Calu3 (cell line): ENCODE measurements at regions not wholly inside any gene's neighbourhood (a gene's known extent, or its start where the extent isn't known, plus 50 kb on each side); places are given as distances from the start of the nearest gene placed in this dataset.

Experiments
- BruUV-seq: library from RNA; stranded (reverse); fragments of 400-500 nt; replicated peaks from 2 replicates; lab custom pipeline; 2021; lab: Mats Ljungman, UMichigan
- CTCF ChIA-PET: fragments of 300-600 bp; sonication (Branson Sonifier 250); formaldehyde crosslinking; loops from one replicate; lab custom pipeline; 2022; ENCODE audit warnings: antibody characterized with exemption; lab: Charles Lee
- DNase-seq: peaks from one replicate; pipeline ENCODE4 v3.0.0; 2022
- H3K27ac Mint-ChIP-seq: one replicate; pipeline ENCODE4 v1.8.0; 2022; ENCODE audit warnings: mixed read lengths; ENCODE audit not compliant: unreplicated experiment
- H3K27me3 Mint-ChIP-seq: one replicate; pipeline ENCODE4 v1.8.0; 2022; ENCODE audit warnings: mixed read lengths; ENCODE audit not compliant: unreplicated experiment
- H3K36me3 Mint-ChIP-seq: one replicate; pipeline ENCODE4 v1.8.0; 2022; ENCODE audit warnings: mild to moderate bottlenecking, moderate library complexity, mixed read lengths; ENCODE audit not compliant: insufficient read depth, unreplicated experiment
- H3K4me1 Mint-ChIP-seq: one replicate; pipeline ENCODE4 v1.8.0; 2022; ENCODE audit warnings: mild to moderate bottlenecking, low read depth, mixed read lengths; ENCODE audit not compliant: unreplicated experiment
- H3K4me3 Mint-ChIP-seq: one replicate; pipeline ENCODE4 v1.8.0; 2022; ENCODE audit warnings: mild to moderate bottlenecking, low read depth, moderate library complexity, mixed read lengths; ENCODE audit not compliant: unreplicated experiment
- H3K9me3 Mint-ChIP-seq: one replicate; pipeline ENCODE4 v1.8.0; 2022; ENCODE audit warnings: low read depth, mixed read lengths; ENCODE audit not compliant: unreplicated experiment
- intact Hi-C: fragments of 100-400 bp; cut with micrococcal nuclease; formaldehyde crosslinking; loops from one replicate; pipeline ENCODE4 v1.10.0; 2022; ENCODE audit not compliant: unreplicated experiment
- TF ChIP-seq, protein P1 (sequence below): fragments of 200-600 bp; IDR thresholded peaks from one replicate; pipeline ENCODE4 v1.8.0; 2022; ENCODE audit warnings: antibody characterized with exemption; ENCODE audit not compliant: unreplicated experiment

DNA sequence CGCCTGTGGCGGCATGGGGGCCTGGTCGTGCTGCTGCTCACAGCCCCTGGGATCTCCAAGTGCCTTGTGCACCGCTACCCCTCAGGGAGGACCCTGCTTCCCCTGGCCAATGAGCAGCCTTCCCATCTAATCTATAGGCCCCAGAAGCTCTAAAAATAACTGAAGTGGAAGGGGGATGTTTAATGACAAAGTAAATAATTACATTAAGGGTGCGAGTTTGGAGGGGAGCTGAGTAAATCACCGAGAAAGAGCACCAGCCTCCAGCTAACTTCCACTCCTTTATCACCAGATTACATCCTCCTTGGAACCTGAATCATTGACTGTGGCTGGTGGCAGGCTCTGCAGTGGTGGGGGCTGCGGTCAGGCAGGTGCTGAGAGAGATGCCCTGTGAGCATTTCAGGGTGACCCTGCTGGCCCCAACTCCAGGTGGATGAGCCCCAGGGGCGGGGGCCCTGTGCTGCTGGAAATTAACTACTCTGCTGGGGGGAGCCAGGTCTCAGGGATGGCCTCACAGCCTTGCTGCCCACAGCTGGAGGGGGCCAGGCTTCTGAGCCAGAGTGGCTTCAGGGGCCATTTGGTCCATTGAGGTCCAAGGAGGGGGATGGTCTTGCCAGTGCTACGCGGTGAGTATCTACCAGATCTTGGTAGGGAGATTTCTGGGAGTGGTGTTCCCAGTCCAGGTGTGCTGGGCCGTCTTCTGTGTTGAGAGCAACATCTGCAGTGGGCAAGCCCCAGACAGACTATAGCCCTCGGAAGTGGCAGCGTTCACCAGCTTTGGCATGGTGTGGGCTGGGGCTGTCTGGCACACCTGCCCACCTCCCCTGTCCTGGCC, 74.2 kb downstream of the GLI2 start:
- no peaks in the 10 kb centered on the region for H3K9me3 Mint-ChIP-seq
- CTCF ChIA-PET = interaction anchor here (0.7 kb wide), 1 partner anchor 477 kb away, joined by 7 read pairs; no protein-coding TSS in a partner anchor
- H3K4me1 Mint-ChIP-seq = no peaks in the 10 kb centered on the region
- no peak overlapping the region for H3K4me3 Mint-ChIP-seq
- H3K27ac Mint-ChIP-seq = no peak overlapping the region
- TF ChIP-seq, protein P1, sequence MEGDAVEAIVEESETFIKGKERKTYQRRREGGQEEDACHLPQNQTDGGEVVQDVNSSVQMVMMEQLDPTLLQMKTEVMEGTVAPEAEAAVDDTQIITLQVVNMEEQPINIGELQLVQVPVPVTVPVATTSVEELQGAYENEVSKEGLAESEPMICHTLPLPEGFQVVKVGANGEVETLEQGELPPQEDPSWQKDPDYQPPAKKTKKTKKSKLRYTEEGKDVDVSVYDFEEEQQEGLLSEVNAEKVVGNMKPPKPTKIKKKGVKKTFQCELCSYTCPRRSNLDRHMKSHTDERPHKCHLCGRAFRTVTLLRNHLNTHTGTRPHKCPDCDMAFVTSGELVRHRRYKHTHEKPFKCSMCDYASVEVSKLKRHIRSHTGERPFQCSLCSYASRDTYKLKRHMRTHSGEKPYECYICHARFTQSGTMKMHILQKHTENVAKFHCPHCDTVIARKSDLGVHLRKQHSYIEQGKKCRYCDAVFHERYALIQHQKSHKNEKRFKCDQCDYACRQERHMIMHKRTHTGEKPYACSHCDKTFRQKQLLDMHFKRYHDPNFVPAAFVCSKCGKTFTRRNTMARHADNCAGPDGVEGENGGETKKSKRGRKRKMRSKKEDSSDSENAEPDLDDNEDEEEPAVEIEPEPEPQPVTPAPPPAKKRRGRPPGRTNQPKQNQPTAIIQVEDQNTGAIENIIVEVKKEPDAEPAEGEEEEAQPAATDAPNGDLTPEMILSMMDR = no peak
- DNase-seq = no peak
- H3K27me3 Mint-ChIP-seq = peaks cover 39% of the 10 kb centered on the region
- intact Hi-C loops = no loop called here
- H3K36me3 Mint-ChIP-seq = no peaks in the 10 kb centered on the region
- BruUV-seq = no TSS peak

DNA sequence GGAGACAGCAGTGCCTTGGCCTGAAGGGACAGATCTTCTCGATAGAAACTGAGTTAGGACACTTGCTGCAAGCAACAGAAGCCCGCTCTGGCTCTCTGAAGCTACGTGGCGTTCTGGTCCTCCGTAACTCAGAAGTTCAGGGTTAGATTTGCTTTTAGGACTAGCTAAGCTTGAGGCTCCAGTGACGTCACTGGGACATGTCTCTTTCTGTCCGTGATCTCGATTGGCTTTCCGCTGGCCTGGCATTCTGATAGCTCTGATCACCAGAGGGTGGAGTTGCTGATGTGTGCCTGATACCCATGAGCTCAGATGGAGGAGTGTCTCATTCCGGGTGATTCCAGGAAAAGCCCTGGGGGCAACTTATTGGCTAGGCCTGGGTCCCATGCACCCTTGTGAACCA, 75.0 kb downstream of the GLI2 start:
- intact Hi-C loops = no loop called here
- no peak overlapping the region for H3K4me3 Mint-ChIP-seq
- BruUV-seq = no TSS peak
- no peaks in the 10 kb centered on the region for H3K36me3 Mint-ChIP-seq
- no peak overlapping the region for H3K27ac Mint-ChIP-seq
- no peaks in the 10 kb centered on the region for H3K4me1 Mint-ChIP-seq
- CTCF ChIA-PET = no interaction called here
- no peak for DNase-seq
- H3K9me3 Mint-ChIP-seq = no peaks in the 10 kb centered on the region
- peaks cover 39% of the 10 kb centered on the region for H3K27me3 Mint-ChIP-seq
- TF ChIP-seq, protein P1 = no peak

DNA sequence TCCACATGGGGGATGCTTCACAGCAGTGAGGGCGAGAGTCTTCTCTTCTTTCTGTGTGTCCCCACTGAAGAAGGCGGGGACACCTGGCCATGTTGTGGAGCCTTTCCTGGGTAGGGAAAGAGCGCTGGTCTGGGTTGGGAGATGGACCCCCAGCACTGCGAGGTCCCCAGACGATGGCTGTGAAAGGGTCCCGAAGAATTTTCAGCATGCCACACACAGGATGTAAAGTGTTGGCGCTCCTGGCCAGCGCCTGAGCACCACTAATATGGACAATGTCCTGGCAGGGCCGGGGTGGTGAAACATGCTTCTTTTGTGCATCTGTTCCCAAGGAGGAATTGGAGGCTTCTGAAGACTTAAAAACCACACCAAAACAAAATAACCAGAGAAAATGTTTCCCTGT, 77.2 kb downstream of the GLI2 start:
- no TSS peak for BruUV-seq
- H3K9me3 Mint-ChIP-seq = no peaks in the 10 kb centered on the region
- TF ChIP-seq, protein P1 = no peak
- intact Hi-C loops = no loop called here
- no peak overlapping the region for H3K27ac Mint-ChIP-seq
- H3K36me3 Mint-ChIP-seq = no peaks in the 10 kb centered on the region
- CTCF ChIA-PET = no interaction called here
- H3K27me3 Mint-ChIP-seq = peaks cover 39% of the 10 kb centered on the region
- no peak for DNase-seq
- H3K4me1 Mint-ChIP-seq = no peaks in the 10 kb centered on the region
- no peak overlapping the region for H3K4me3 Mint-ChIP-seq

DNA sequence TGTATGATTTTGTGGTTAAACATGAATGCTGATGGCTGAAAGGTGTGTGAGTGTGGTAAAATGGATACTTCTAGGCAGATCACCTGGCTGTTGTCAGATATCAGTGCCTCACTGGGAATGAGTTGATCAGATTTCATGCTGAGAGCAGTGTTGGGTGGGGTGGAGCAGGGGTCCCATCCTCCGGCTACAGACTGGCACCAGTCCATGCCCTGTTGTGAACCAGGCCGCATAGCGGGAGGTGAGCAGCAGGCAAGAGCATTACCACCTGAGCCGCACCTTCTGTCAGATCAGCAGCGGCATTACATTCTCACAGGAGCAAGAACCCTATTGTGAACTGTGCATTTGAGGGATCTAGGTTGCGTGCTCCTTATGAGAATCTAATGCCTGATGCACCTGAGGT, 78.7 kb downstream of the GLI2 start:
- no TSS peak for BruUV-seq
- H3K9me3 Mint-ChIP-seq = no peaks in the 10 kb centered on the region
- CTCF ChIA-PET = no interaction called here
- no peak for DNase-seq
- intact Hi-C loops = no loop called here
- H3K4me1 Mint-ChIP-seq = no peaks in the 10 kb centered on the region
- no peak overlapping the region for H3K27ac Mint-ChIP-seq
- no peak overlapping the region for H3K4me3 Mint-ChIP-seq
- no peaks in the 10 kb centered on the region for H3K36me3 Mint-ChIP-seq
- TF ChIP-seq, protein P1 = no peak
- H3K27me3 Mint-ChIP-seq = peaks cover 39% of the 10 kb centered on the region
